ENCODE measurements at regions not wholly inside any gene's neighbourhood (a gene's known extent, or its start where the extent isn't known, plus 50 kb on each side); places are given as distances from the start of the nearest gene placed in this dataset.

GRCh38 chr10:112095731-112096130 is 87.8 kb downstream of the GPAM start:
- TF ChIP-seq CTCF (IDR thresholded peaks at IDR 0.05; ENCODE audit: insufficient read depth, low read length, missing control alignments) = no peak
- no peak for DNase-seq (ENCODE audit: low read depth, low spot score)
- H3K4me3 ChIP-seq (ENCODE audit: low read depth, low read length) = no peak overlapping the region
- ChIA-PET CTCF (interaction anchor here (1.2 to 1.3 kb wide), 2 partner anchors 20 to 218 kb away, joined by 3 to 4 read pairs; no protein-coding TSS in a partner anchor), POLR2A (no interaction called here)

GRCh38 chr10:112098682-112099081 is 84.9 kb downstream of the GPAM start:
- no peak for DNase-seq (ENCODE audit: low read depth, low spot score)
- H3K4me3 ChIP-seq (ENCODE audit: low read depth, low read length) = no peak overlapping the region
- ChIA-PET CTCF (interaction anchor here (0.7 to 1.6 kb wide), 3 partner anchors 17 to 38 kb away, joined by 3 to 6 read pairs (median 4); no protein-coding TSS in a partner anchor), POLR2A (no interaction called here)
- TF ChIP-seq CTCF (IDR thresholded peaks at IDR 0.05; ENCODE audit: insufficient read depth, low read length, missing control alignments) = no peak

All from AG04449 (cell line).